WTC11 (cell line): ENCODE measurements at regions not wholly inside any gene's neighbourhood (a gene's known extent, or its start where the extent isn't known, plus 50 kb on each side); places are given as distances from the start of the nearest gene placed in this dataset.

ENCODE experiments used
- ATAC-seq: fragments of 200-7000 bp; cut with Tn5 transposase; 2 replicates; pipeline ENCODE4 v1.10.0; 2021; ENCODE audit warnings: mild to moderate bottlenecking, moderate library complexity
- CTCF ChIA-PET: fragments of 300-600 bp; sonication (Branson Sonifier 250); formaldehyde crosslinking; loops from one replicate; lab custom pipeline; 2021; ENCODE audit warnings: antibody characterized with exemption; lab: Charles Lee
- POLR2A ChIA-PET: fragments of 350-600 bp; sonication (Branson Sonifier 250); formaldehyde crosslinking; loops from one replicate; lab custom pipeline; 2021; ENCODE audit warnings: antibody characterized with exemption; lab: Charles Lee
- DNase-seq: peaks from one replicate; pipeline ENCODE4 v3.0.0; 2021; ENCODE audit warnings: low spot score
- H3K27ac Mint-ChIP-seq: 2 replicates; pipeline ENCODE4 v1.8.0; 2021; ENCODE audit warnings: mixed read lengths
- H3K27me3 Mint-ChIP-seq: 2 replicates; pipeline ENCODE4 v1.8.0; 2021; ENCODE audit warnings: low read depth, mild to moderate bottlenecking, moderate library complexity, mixed read lengths
- H3K36me3 Mint-ChIP-seq: 2 replicates; pipeline ENCODE4 v1.8.0; 2021; ENCODE audit warnings: mixed read lengths
- H3K4me1 Mint-ChIP-seq: 2 replicates; pipeline ENCODE4 v1.8.0; 2022; ENCODE audit warnings: mixed read lengths
- H3K4me3 Mint-ChIP-seq: 2 replicates; pipeline ENCODE4 v1.8.0; 2021; ENCODE audit warnings: mild to moderate bottlenecking, moderate library complexity, mixed read lengths
- H3K9me3 Mint-ChIP-seq: 2 replicates; pipeline ENCODE4 v1.8.0; 2021; ENCODE audit warnings: mixed read lengths
- AFF4 ChIP-seq: sonication (generic); formaldehyde crosslinking; IDR thresholded peaks from 2 replicates; pipeline ENCODE4 v1.8.1; 2023; ENCODE audit warnings: mild to moderate bottlenecking, missing genetic modification reagents, borderline replicate concordance
- ATF1 ChIP-seq: sonication (generic); formaldehyde crosslinking; IDR thresholded peaks from 2 replicates; pipeline ENCODE4 v1.8.1; 2023; ENCODE audit warnings: mild to moderate bottlenecking, moderate library complexity, missing genetic modification reagents
- E2F1 ChIP-seq: sonication (generic); formaldehyde crosslinking; IDR thresholded peaks from 2 replicates; pipeline ENCODE4 v1.8.0; 2022; ENCODE audit warnings: mild to moderate bottlenecking, missing genetic modification reagents
- EMX1 ChIP-seq: fragments of 250-450 bp; sonication (Bioruptor Pico); IDR thresholded peaks from 2 replicates; pipeline ENCODE4 v1.8.0; 2021; ENCODE audit warnings: mild to moderate bottlenecking
- ETV6 ChIP-seq: sonication (generic); formaldehyde crosslinking; IDR thresholded peaks from 2 replicates; pipeline ENCODE4 v1.8.1; 2022; ENCODE audit warnings: mild to moderate bottlenecking, missing genetic modification reagents
- FOXP1 ChIP-seq: sonication (generic); formaldehyde crosslinking; IDR thresholded peaks from 2 replicates; pipeline ENCODE4 v1.8.0; 2022; ENCODE audit warnings: missing genetic modification reagents, mild to moderate bottlenecking, moderate library complexity, borderline replicate concordance
- GRHL2 ChIP-seq: fragments of 250-450 bp; sonication (Bioruptor Pico); IDR thresholded peaks from 2 replicates; pipeline ENCODE4 v1.8.0; 2022; ENCODE audit warnings: mild to moderate bottlenecking, moderate library complexity; ENCODE audit not compliant: insufficient replicate concordance, severe bottlenecking
- IRF1 ChIP-seq: sonication (generic); formaldehyde crosslinking; IDR thresholded peaks from 2 replicates; pipeline ENCODE4 v1.8.0; 2023; ENCODE audit warnings: missing genetic modification reagents
- IRF2 ChIP-seq: sonication (generic); formaldehyde crosslinking; IDR thresholded peaks from 2 replicates; pipeline ENCODE4 v1.8.0; 2022; ENCODE audit warnings: low read depth, missing genetic modification reagents, borderline replicate concordance
- JUN ChIP-seq: sonication (generic); formaldehyde crosslinking; IDR thresholded peaks from 2 replicates; pipeline ENCODE4 v1.8.0; 2023; ENCODE audit warnings: mild to moderate bottlenecking, missing genetic modification reagents
- MXD4 ChIP-seq: fragments of 250-450 bp; sonication (Bioruptor Pico); IDR thresholded peaks from 2 replicates; pipeline ENCODE4 v1.8.0; 2021; ENCODE audit warnings: mild to moderate bottlenecking, moderate library complexity, borderline replicate concordance
- NFE2L1 ChIP-seq: sonication (generic); formaldehyde crosslinking; IDR thresholded peaks from 2 replicates; pipeline ENCODE4 v1.8.1; 2023; ENCODE audit warnings: missing genetic modification reagents
- OVOL2 ChIP-seq: fragments of 250-450 bp; sonication (Bioruptor Pico); IDR thresholded peaks from 2 replicates; pipeline ENCODE4 v1.9.0; 2021; ENCODE audit warnings: mild to moderate bottlenecking, borderline replicate concordance
- RELA ChIP-seq: sonication (generic); formaldehyde crosslinking; IDR thresholded peaks from 2 replicates; pipeline ENCODE4 v1.8.1; 2022; ENCODE audit warnings: missing genetic modification reagents, mild to moderate bottlenecking, borderline replicate concordance
- SMAD4 ChIP-seq: sonication (generic); formaldehyde crosslinking; IDR thresholded peaks from 2 replicates; pipeline ENCODE4 v1.8.0; 2022; ENCODE audit warnings: mild to moderate bottlenecking, missing genetic modification reagents
- TP53 ChIP-seq: sonication (generic); formaldehyde crosslinking; IDR thresholded peaks from 2 replicates; pipeline ENCODE4 v1.8.1; 2023; ENCODE audit warnings: mild to moderate bottlenecking, missing genetic modification reagents
- ZNF138 ChIP-seq: sonication (generic); formaldehyde crosslinking; conservative IDR thresholded peaks from 2 replicates; pipeline ENCODE4 v1.8.1; 2022; ENCODE audit warnings: mild to moderate bottlenecking, moderate library complexity, missing genetic modification reagents
- ZNF263 ChIP-seq: sonication (generic); formaldehyde crosslinking; IDR thresholded peaks from 2 replicates; pipeline ENCODE4 v1.8.1; 2022; ENCODE audit warnings: low read depth, mild to moderate bottlenecking, moderate library complexity, missing genetic modification reagents
- ZNF317 ChIP-seq: sonication (generic); formaldehyde crosslinking; IDR thresholded peaks from 2 replicates; pipeline ENCODE4 v1.8.1; 2023; ENCODE audit warnings: low read depth, mild to moderate bottlenecking, moderate library complexity, missing genetic modification reagents, borderline replicate concordance
- ZNF671 ChIP-seq: fragments of 250-450 bp; sonication (Bioruptor Pico); IDR thresholded peaks from 2 replicates; pipeline ENCODE4 v1.8.0; 2021; ENCODE audit warnings: mild to moderate bottlenecking
- ZSCAN18 ChIP-seq: fragments of 250-450 bp; sonication (Bioruptor Pico); IDR thresholded peaks from 2 replicates; pipeline ENCODE4 v2.1.2; 2022; ENCODE audit warnings: mild to moderate bottlenecking, moderate library complexity
- TF ChIP-seq, protein P1 (sequence below): sonication (generic); formaldehyde crosslinking; IDR thresholded peaks from 2 replicates; pipeline ENCODE4 v1.8.0; 2022; ENCODE audit warnings: mild to moderate bottlenecking, missing genetic modification reagents
- TF ChIP-seq, protein P2 (sequence below): fragments of 250-450 bp; sonication (Bioruptor Pico); IDR thresholded peaks from 2 replicates; pipeline ENCODE4 v1.8.0; 2021; ENCODE audit warnings: mild to moderate bottlenecking

GRCh38 chr6:18317850-18318249, 53.5 kb upstream of the DEK start (continued):
- TF ChIP-seq E2F1: no peak
- TF ChIP-seq, protein P1, sequence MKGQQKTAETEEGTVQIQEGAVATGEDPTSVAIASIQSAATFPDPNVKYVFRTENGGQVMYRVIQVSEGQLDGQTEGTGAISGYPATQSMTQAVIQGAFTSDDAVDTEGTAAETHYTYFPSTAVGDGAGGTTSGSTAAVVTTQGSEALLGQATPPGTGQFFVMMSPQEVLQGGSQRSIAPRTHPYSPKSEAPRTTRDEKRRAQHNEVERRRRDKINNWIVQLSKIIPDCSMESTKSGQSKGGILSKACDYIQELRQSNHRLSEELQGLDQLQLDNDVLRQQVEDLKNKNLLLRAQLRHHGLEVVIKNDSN: no peak
- TF ChIP-seq ZNF317 (CRISPR knock-in tag): no peak
- no peak for TF ChIP-seq ZSCAN18
- TF ChIP-seq ATF1 (CRISPR knock-in tag): no peak
- no peak for TF ChIP-seq JUN
- TF ChIP-seq SMAD4 (CRISPR knock-in tag): no peak
- TF ChIP-seq IRF1 (CRISPR knock-in tag): no peak
- TF ChIP-seq ZNF138 (CRISPR knock-in tag): no peak
- TF ChIP-seq ZNF263 (CRISPR knock-in tag): no peak
- no peak for TF ChIP-seq FOXP1

DNA sequence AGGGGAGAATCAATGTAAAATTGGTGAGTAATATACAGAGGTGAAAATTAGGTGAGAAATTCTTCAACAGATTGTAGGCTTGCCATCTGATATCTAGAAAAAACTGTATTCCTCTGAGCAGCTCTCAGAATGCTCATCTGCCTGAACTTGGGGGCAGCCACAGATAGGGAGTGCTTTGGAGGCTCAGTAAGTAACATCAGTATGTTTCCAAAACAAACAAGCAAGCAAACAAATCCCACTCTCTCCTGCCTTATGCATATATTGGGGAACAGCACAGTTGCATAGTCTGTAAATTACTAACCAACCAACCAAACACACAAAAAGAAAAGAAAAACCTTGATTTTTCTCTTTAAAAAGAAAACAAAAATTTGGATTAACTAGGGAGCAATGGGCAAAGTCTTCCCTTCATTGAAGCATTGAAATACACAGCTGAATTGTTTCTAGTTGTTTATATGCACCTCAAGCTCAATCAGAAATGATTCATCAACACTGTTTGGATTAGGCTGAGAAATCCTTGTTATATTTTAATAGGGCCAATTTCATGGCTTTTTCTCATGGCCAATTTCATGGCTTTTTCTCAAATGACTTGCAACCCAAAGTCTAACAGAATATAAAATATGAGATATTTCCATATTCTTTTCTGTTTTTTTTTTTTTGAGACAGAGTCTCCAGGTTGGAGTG, 50.1 kb upstream of the DEK start:
- CTCF ChIA-PET: no interaction called here
- POLR2A ChIA-PET: no interaction called here

More for the DNA sequence above, 50.1 kb upstream of the DEK start:
- H3K36me3 Mint-ChIP-seq: peaks cover 7% of the 10 kb centered on the region
- peaks cover 16% of the 10 kb centered on the region for H3K9me3 Mint-ChIP-seq
- no peak for ATAC-seq
- H3K27ac Mint-ChIP-seq: no peak overlapping the region
- TF ChIP-seq MXD4 (CRISPR knock-in tag) (no peak), TP53 (no peak), RELA (CRISPR knock-in tag) (no peak), SMAD4 (CRISPR knock-in tag) (no peak), EMX1 (CRISPR knock-in tag) (no peak), OVOL2 (no peak), GRHL2 (CRISPR knock-in tag) (no peak), NFE2L1 (CRISPR knock-in tag) (no peak), IRF2 (CRISPR knock-in tag) (no peak), ZNF138 (CRISPR knock-in tag) (no peak), ETV6 (CRISPR knock-in tag) (no peak), ZNF671 (CRISPR knock-in tag) (no peak), AFF4 (CRISPR knock-in tag) (no peak)
- TF ChIP-seq, protein P2, sequence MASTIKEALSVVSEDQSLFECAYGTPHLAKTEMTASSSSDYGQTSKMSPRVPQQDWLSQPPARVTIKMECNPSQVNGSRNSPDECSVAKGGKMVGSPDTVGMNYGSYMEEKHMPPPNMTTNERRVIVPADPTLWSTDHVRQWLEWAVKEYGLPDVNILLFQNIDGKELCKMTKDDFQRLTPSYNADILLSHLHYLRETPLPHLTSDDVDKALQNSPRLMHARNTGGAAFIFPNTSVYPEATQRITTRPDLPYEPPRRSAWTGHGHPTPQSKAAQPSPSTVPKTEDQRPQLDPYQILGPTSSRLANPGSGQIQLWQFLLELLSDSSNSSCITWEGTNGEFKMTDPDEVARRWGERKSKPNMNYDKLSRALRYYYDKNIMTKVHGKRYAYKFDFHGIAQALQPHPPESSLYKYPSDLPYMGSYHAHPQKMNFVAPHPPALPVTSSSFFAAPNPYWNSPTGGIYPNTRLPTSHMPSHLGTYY (CRISPR knock-in tag): no peak
- H3K27me3 Mint-ChIP-seq: no peaks in the 10 kb centered on the region
- H3K4me1 Mint-ChIP-seq: peaks cover 4% of the 10 kb centered on the region; the same call in 1 of the 2 replicates
- no peak for DNase-seq
- no peak overlapping the region for H3K4me3 Mint-ChIP-seq
